AG09319 (cell line): ENCODE measurements at regions not wholly inside any gene's neighbourhood (a gene's known extent, or its start where the extent isn't known, plus 50 kb on each side); places are given as distances from the start of the nearest gene placed in this dataset.

Experiments
- DNase-seq: peaks from one replicate; pipeline ENCODE4 v3.0.0-alpha.2; 2010; ENCODE audit warnings: low read depth; ENCODE audit errors: extremely low read depth
- TF ChIP-seq, protein P1 (sequence below): IDR thresholded peaks from 2 replicates; pipeline ENCODE4 v1.5.1; 2011; ENCODE audit warnings: low read depth, mild to moderate bottlenecking, inconsistent platforms, low read length, moderate library complexity

DNA sequence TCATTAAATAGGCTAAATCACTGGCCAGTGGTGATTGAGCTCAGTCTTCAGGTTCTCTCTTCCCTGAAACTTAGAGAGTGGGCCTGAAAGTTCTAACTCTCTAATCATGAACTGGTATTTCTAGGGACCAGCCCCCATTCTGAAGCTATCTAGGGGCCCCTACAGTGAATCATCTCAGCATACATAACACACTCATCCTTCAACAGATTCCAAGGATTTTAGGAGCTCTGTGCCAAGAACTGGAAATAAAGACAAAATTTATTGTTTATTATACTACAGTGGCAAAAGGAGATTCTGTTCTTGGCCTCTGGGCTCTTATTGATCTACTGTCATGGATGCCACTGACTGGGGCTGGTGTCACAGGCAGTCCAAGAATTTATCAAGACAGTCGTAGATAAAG lies 263.8 kb upstream of the IGFBP7 start:
- DNase-seq, result no peak
- TF ChIP-seq, protein P1, sequence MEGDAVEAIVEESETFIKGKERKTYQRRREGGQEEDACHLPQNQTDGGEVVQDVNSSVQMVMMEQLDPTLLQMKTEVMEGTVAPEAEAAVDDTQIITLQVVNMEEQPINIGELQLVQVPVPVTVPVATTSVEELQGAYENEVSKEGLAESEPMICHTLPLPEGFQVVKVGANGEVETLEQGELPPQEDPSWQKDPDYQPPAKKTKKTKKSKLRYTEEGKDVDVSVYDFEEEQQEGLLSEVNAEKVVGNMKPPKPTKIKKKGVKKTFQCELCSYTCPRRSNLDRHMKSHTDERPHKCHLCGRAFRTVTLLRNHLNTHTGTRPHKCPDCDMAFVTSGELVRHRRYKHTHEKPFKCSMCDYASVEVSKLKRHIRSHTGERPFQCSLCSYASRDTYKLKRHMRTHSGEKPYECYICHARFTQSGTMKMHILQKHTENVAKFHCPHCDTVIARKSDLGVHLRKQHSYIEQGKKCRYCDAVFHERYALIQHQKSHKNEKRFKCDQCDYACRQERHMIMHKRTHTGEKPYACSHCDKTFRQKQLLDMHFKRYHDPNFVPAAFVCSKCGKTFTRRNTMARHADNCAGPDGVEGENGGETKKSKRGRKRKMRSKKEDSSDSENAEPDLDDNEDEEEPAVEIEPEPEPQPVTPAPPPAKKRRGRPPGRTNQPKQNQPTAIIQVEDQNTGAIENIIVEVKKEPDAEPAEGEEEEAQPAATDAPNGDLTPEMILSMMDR, result no peak

DNA sequence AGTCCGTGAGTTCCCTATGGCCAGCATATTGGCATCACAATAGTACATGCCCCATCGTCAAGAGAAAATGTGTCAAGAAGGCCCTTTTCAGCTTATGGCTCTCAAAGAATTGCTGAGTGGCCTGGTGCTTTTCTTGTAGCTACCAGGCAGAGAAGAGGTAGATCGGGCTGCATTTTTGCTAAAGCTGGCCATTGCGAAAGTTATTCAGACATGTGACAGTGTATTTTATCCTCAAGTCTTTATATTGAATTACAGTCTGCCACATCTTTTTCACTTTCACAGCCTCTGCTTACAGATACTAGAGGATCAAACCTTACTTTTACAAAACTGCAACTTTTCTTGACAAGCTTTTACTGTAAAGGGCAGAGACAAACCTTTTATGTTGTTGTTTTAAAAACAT lies 261.5 kb upstream of the IGFBP7 start:
- TF ChIP-seq, protein P1, result no peak
- DNase-seq, result no peak

DNA sequence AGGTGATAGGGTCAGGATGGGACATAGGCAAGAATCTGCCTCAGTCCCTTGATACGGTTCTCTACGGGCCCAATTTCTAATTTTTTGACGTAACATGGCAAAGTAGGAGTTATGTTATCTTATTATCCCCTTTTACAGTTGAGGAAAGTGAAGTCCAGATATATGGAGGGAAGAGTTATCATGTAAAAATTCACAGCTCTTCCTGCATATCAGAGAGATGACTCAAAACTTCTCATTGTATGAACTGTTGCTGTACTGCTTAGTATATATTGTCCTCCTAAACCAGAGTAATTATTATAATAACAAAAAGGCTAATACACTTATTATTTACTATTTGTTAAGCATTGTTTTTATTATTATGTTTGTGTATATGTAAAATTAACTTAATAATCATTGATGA lies 260.5 kb upstream of the IGFBP7 start:
- TF ChIP-seq, protein P1, result no peak
- no peak for DNase-seq

DNA sequence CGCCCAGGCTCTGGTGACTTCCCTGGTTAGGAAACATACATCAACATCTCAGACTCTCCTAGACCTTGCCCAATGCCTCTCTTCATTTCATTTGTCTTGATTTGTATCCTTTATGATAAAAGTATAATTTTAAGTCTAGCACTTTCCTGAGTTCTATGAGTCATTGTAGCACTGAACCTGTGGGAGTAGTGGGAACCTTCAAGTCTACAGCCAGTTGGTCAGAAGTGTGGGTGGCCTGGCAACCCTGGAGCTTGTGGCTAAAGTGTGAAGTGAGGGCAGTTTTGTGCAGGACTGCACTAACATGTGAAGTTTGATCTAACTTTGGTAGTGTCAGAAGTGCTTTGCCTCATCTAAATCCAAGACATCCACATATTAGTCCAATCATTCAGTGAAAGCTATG lies 259.3 kb upstream of the IGFBP7 start:
- TF ChIP-seq, protein P1, result no peak
- no peak for DNase-seq

DNA sequence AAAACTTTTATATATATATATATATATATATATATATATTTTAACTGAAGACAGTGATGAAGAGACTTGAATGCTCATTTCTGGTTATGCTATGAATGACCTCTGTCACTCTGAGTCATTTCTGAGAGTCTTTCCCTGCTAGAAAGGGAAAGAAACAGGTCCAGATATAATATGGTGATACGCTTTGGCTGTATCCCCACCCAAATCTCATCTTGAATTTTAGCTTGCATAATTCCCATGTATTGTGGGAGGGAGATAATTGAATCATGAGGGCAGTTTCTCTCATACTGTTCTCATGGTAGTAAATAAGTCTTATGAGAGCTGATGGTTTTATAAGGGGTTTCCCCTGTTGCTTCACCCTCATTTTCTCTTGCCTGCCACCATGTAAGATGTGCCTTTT lies 254.1 kb upstream of the IGFBP7 start:
- no peak for DNase-seq
- TF ChIP-seq, protein P1, result no peak

DNA sequence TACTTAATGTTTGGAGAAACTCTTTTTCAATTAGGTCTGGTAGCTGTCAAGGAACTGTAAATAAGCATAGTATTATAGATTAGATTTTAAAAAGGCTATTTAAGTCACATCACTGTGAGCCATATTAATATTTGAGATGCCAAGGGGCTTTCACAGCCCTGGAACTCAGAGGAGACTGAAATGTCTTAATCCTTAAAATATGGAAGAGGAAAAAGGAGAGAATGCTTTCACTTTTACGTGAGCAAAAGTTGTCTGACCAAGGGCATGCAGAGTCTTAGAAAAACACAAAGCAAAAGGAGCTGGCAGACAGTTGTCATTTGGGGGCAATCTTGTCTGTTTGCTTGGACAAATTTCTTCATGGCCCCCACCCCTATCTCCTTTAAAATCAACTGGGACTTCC lies 253.2 kb upstream of the IGFBP7 start:
- TF ChIP-seq, protein P1, result no peak
- DNase-seq, result no peak

DNA sequence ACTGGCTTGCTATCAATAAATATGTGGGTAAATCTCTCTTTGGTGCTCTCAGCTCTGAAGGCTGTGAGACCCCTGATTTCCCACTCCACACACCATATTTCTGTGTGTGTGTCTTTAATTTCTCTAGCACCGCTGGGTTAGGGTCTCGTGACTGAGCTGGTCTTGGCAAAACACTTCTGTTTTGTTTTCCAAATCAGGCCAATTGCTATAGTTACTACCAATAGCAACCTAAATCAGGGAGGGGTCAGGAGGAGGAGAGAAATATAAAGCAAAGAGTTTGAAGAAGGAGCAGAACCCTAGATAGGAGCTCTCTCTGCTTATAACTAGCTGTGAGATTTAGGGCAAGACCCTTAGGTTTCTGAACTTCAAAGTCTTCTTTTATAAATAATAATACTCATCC lies 250.5 kb upstream of the IGFBP7 start:
- DNase-seq, result no peak
- TF ChIP-seq, protein P1, result no peak
